Tibial nerve (tissue), 4 donors: ENCODE measurements at regions not wholly inside any gene's neighbourhood (a gene's known extent, or its start where the extent isn't known, plus 50 kb on each side); places are given as distances from the start of the nearest gene placed in this dataset.

Experiments
- EP300 ChIP-seq, 2 donors: sonication (generic); formaldehyde crosslinking; IDR thresholded peaks; one replicate each; pipeline ENCODE4 v1.6.1; 2017; ENCODE audit warnings: antibody characterized with exemption in 2 of 2, mild to moderate bottlenecking in 1 of 2
- POLR2A ChIP-seq, 2 donors: fragments of 450-650 bp; IDR thresholded peaks; one replicate each; pipeline ENCODE4 v1.6.1; 2017; ENCODE audit warnings: antibody characterized with exemption in 2 of 2, mild to moderate bottlenecking in 2 of 2, moderate library complexity in 2 of 2
- TF ChIP-seq, protein P1 (sequence below), 5 experiments: fragments of 200-600 bp in 3 of 5; fragments of 450-650 bp in 2 of 5; sonication (generic) in 3 of 5; IDR thresholded peaks; one replicate each; pipeline ENCODE4 v1.5.1; 2016 to 2019; ENCODE audit warnings: antibody characterized with exemption in 5 of 5, mild to moderate bottlenecking in 3 of 5, moderate library complexity in 2 of 5

DNA sequence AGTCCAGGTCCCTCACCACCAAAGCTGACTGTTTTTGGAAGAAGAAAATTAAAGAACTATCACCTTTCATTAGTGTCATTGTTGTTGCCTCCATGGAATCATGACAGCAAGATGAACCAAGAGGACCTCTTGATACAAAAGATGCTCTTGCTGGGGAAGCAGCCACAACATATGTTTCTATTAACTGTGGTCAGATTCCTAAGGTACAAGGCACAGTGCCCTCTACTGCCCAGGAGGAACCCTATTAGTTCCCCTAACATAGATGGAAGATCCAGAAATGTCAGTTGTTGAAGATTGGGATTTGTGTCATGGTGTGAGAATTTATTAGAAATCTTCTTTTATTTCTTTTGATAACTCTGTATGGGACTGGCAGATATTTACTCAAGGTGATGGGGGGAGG, 188.2 kb upstream of the ANKFN1 start:
- TF ChIP-seq, protein P1, sequence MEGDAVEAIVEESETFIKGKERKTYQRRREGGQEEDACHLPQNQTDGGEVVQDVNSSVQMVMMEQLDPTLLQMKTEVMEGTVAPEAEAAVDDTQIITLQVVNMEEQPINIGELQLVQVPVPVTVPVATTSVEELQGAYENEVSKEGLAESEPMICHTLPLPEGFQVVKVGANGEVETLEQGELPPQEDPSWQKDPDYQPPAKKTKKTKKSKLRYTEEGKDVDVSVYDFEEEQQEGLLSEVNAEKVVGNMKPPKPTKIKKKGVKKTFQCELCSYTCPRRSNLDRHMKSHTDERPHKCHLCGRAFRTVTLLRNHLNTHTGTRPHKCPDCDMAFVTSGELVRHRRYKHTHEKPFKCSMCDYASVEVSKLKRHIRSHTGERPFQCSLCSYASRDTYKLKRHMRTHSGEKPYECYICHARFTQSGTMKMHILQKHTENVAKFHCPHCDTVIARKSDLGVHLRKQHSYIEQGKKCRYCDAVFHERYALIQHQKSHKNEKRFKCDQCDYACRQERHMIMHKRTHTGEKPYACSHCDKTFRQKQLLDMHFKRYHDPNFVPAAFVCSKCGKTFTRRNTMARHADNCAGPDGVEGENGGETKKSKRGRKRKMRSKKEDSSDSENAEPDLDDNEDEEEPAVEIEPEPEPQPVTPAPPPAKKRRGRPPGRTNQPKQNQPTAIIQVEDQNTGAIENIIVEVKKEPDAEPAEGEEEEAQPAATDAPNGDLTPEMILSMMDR (IDR thresholded peaks at IDR 0.05) = no peak
- TF ChIP-seq POLR2A (IDR thresholded peaks at IDR 0.05) (no peak), EP300 (IDR thresholded peaks at IDR 0.05) (no peak)
